GM12891 (cell line): ENCODE measurements at regions not wholly inside any gene's neighbourhood (a gene's known extent, or its start where the extent isn't known, plus 50 kb on each side); places are given as distances from the start of the nearest gene placed in this dataset.
"Not testable (repeated sequence)": the region's sequence is repeated elsewhere in the genome, so short reads cannot be mapped to it uniquely, and the experiment has no call there.

Source experiments
- DNase-seq: peaks from one replicate; pipeline ENCODE4 v3.0.0; 2011; ENCODE audit warnings: low spot score; ENCODE audit not compliant: insufficient read length
- FAIRE-seq: peaks from 2 replicates; lab custom pipeline; 2011; peaks lifted over from hg19 to GRCh38; lab: Jason Lieb, UNC
- PAX5 ChIP-seq: IDR thresholded peaks from 2 replicates; pipeline ENCODE4 v1.6.1; 2011; ENCODE audit warnings: low read length, moderate library complexity, mild to moderate bottlenecking; ENCODE audit not compliant: insufficient read depth, severe bottlenecking
- POLR2A ChIP-seq: IDR thresholded peaks from 2 replicates; pipeline ENCODE4 v1.6.1; 2011; ENCODE audit warnings: low read depth, low read length, control low read depth
- POLR2AphosphoS5 ChIP-seq: IDR thresholded peaks from 2 replicates; pipeline ENCODE4 v1.6.1; 2011; ENCODE audit warnings: low read depth, low read length, control low read depth
- POU2F2 ChIP-seq: IDR thresholded peaks from 2 replicates; pipeline ENCODE4 v1.6.1; 2011; ENCODE audit warnings: low read depth, mild to moderate bottlenecking, control low read depth, low read length, moderate library complexity
- SPI1 ChIP-seq: IDR thresholded peaks from 2 replicates; pipeline ENCODE4 v1.6.1; 2011; ENCODE audit warnings: low read depth, low read length, control low read depth
- TAF1 ChIP-seq: IDR thresholded peaks from 2 replicates; pipeline ENCODE4 v1.6.1; 2011; ENCODE audit warnings: low read depth, low read length, control low read depth

- TF ChIP-seq POU2F2 = no peak
- TF ChIP-seq PAX5 = no peak
- TF ChIP-seq SPI1 = no peak
- DNase-seq = no peak
- no peak for FAIRE-seq
These were observed 456.0 kb downstream of the PRDM9 start for GRCh38 chr5:23963449-23963848.

DNA sequence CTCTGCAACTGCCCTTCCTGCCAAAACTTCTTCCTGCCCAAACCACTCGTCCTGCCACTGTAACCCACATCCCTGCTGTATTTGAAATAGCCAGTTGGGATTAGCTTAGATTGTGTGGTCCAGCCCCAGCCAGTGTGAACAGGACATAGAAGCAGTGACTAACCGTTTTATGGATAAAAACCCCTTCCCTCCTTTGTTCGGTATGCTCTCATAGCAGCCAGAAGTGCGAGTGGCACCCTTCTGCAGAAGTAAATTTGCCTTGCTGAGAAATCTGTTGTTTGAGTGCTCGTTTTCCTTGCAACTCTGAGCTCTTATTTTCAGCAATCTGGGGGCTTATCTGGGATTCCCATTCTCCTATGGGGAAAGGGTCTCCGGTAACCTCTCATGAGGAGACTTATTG is 470.0 kb downstream of the PRDM9 start:
- no peak for FAIRE-seq

DNA sequence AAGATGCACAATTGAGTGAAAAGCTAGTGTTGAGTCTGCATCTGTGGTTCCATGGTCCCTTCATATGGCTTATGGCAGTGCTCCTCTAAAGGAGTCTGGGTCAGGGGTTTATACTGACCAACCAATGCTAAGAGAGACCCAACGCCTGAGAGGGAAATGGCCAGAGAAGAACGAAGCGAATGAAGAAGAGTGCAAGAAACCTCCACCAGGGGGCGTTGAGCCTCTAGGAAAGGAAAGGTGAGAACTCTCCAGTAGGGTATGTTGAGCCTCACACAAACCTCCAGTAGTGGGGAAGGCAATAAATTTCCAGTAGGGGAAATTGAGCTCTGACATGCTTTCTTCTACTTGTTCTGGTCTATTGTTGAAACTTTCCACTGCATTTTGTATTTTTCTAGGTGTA is 470.6 kb downstream of the PRDM9 start:
- TF ChIP-seq POLR2A (no peak), POLR2AphosphoS5 (no peak), PAX5 (no peak), POU2F2 (no peak), SPI1 (no peak), TAF1 (no peak)
- FAIRE-seq (no peak), DNase-seq (no peak)

More for the DNA sequence above, 470.0 kb downstream of the PRDM9 start:
- DNase-seq = no peak
- TF ChIP-seq PAX5 (no peak), POLR2A (no peak), TAF1 (no peak), POU2F2 (no peak), SPI1 (no peak), POLR2AphosphoS5 (no peak)

DNA sequence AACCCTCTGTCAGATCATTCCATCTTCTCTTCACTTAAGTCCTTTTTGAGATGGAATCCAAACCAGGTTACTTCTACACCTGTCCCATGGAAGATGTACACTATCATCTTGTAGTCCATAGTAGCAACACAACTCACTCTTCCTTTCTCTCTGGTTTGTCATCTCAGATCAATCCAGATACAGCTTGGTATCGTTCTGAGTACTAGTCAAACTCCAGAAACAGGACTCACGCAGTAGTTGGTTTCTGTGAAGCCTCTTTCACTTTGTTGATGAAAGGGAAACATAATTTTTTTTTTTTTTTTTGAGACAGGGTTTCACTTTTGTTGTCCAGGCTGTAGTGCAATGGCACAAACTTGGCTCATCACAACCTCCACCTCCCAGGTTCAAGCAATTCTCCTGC is 484.0 kb downstream of the PRDM9 start:
- no peak for DNase-seq
- FAIRE-seq = no peak
- no peak for TF ChIP-seq SPI1
- TF ChIP-seq POLR2A = no peak
- no peak for TF ChIP-seq POU2F2
- no peak for TF ChIP-seq TAF1
- no peak for TF ChIP-seq POLR2AphosphoS5
- no peak for TF ChIP-seq PAX5

DNA sequence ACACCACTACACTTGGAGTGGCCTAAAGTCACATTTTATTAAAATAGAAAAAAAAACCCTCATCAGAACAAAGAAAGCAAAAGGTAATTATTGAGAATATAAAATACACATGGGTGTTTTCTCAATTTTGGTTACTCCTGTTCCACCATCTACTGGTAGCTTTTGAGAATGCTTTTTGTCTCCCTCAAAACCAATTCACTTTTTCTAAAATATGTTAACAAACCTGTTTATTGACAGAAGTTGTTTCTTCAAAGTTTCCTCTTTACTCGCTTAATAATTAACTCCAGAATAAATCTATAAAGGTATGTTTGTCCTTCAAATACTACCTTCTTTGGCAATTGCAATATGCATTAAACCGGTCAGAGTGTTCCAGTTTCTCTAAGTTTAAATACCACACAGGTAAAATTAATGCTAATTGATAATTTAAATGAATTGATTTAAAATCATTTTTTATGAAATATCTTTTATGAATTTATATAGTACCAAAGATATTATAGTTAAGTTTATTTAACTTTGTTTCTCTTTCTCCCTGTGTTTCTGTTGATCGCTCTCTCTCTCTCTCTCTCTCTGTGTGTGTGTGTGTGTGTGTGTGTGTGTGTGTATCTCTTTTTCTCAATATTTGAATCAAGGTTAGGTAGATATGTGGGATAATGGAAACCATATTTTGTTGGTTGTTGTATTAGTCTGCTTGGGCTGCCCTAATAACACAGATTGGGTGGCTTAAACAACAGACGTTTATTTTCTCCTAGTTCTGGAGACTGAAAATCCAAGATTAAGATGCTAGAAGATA is 487.4 kb downstream of the PRDM9 start:
- no peak for FAIRE-seq
- DNase-seq = no peak
- TF ChIP-seq SPI1 (no peak), TAF1 (no peak), POLR2A (no peak), POU2F2 (no peak), POLR2AphosphoS5 (no peak), PAX5 (no peak)

DNA sequence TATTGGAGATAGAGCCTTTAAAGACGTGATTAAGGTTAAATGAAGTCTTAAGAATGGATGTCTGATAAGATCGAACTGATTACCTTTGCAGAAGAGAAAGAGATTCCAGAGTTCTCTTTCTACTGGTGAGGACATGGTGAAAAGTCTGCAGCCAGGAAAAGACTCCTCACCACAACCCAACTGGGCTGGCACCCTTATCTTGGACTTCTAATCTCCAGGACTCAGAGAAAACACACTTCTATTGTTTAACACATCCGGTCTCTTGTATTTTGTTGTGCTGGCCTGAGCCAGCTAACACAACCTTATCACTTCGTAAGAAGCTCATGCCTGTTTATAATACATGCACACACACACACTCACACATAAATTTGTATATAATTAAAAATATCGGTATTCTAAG is 489.1 kb downstream of the PRDM9 start:
- DNase-seq (no peak), FAIRE-seq (no peak)
- no peak for TF ChIP-seq TAF1
- TF ChIP-seq POLR2AphosphoS5 = no peak
- no peak for TF ChIP-seq PAX5
- no peak for TF ChIP-seq POLR2A
- TF ChIP-seq POU2F2 = no peak
- TF ChIP-seq SPI1 = no peak

DNA sequence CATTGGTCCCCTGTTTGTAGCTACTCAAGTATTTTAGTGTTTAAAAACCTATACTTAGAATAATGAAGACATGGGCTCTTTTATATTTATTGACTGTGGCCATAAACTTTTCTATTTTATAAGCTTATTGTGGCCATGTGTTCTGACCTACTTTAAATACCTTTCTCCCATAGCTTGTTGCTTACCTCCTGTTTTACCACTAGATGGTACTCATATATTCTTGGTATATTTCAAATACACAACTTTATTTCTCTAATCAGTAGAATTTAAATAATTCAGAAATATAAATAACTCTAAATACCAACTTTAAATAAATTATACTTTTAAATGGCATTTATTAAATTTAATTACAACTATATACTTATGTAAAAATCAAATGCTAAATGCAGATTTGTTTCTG is 498.0 kb downstream of the PRDM9 start:
- TF ChIP-seq POU2F2 = no peak
- TF ChIP-seq TAF1 = no peak
- TF ChIP-seq POLR2AphosphoS5 = no peak
- no peak for TF ChIP-seq PAX5
- no peak for TF ChIP-seq POLR2A
- TF ChIP-seq SPI1 = no peak
- FAIRE-seq = no peak
- no peak for DNase-seq

DNA sequence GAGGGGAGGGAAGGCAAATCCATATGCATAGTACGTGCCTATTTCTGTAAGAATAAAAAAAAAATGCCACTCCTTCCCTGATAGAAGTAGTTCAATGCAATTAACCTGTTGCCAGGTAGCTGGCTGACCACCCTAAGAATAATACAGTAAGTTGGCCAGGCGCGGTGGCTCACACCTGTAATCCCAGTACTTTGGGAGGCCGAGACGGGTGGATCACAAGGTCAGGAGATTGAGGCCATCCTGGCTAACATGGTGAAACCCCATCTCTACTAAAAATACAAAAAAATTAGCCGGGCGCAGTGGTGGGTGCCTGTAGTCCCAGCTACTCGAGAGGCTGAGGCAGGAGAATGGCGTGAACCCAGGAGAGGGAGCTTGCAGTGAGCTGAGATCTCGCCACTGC is 510.3 kb downstream of the PRDM9 start:
- FAIRE-seq, DNase-seq: not testable (repeated sequence)

DNA sequence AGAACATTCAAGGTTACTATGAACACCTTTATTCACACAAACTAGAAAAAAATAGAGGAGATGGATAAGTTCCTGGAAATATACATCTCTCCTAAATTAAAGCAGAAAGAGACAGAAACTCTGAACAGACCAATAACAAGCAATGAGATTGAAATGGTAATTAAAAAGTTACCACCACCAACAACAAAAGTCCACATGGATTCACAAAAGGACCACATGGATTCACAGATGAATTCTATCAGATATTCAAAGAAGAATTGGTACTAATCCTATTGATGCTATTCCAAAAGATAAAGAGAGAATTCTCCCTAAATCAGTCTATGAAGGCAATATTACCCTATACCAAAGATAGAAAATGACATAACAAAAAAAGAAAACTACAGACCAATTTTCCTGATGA is 518.9 kb downstream of the PRDM9 start:
- FAIRE-seq (no peak), DNase-seq (no peak)
- TF ChIP-seq POLR2A (no peak), TAF1 (no peak), POU2F2 (no peak), SPI1 (no peak), POLR2AphosphoS5 (no peak), PAX5 (no peak)

- no peak for TF ChIP-seq POLR2AphosphoS5
- FAIRE-seq = no peak
- DNase-seq = no peak
These were observed 535.3 kb downstream of the PRDM9 start for GRCh38 chr5:24042688-24043087.
